ENCODE measurements at regions not wholly inside any gene's neighbourhood (a gene's known extent, or its start where the extent isn't known, plus 50 kb on each side); places are given as distances from the start of the nearest gene placed in this dataset.
"Not testable (repeated sequence)": the region's sequence is repeated elsewhere in the genome, so short reads cannot be mapped to it uniquely, and the experiment has no call there.

GRCh38 chr3:64792445-64792844 is 104.6 kb upstream of the ADAMTS9 start:
- no peak overlapping the region for H3K27ac Mint-ChIP-seq
- CTCF ChIA-PET, result no interaction called here

GRCh38 chr3:64789111-64789510 is 101.3 kb upstream of the ADAMTS9 start:
- intact Hi-C loops (cut with micrococcal nuclease), result no loop called here
- no peak for ATAC-seq
- Mint-ChIP-seq H3K36me3 (ENCODE audit: low read depth) (no peaks in the 10 kb centered on the region), H3K27ac (no peak overlapping the region), H3K4me3 (no peak overlapping the region), H3K27me3 (no peaks in the 10 kb centered on the region), H3K9me3 (peaks cover 5% of the 10 kb centered on the region), H3K4me1 (ENCODE audit: low read depth) (no peaks in the 10 kb centered on the region)
- no peak for DNase-seq
- CTCF ChIA-PET, result no interaction called here
- POLR2A ChIA-PET, result no interaction called here
- no peak for TF ChIP-seq CTCF (IDR thresholded peaks at IDR 0.05)

More at GRCh38 chr3:64792445-64792844, 104.6 kb upstream of the ADAMTS9 start:
- no peak for TF ChIP-seq CTCF (IDR thresholded peaks at IDR 0.05)
- Mint-ChIP-seq H3K4me1 (ENCODE audit: low read depth) (no peaks in the 10 kb centered on the region), H3K27me3 (no peaks in the 10 kb centered on the region), H3K36me3 (ENCODE audit: low read depth) (no peaks in the 10 kb centered on the region), H3K4me3 (no peak overlapping the region), H3K9me3 (peaks cover 4% of the 10 kb centered on the region)
- DNase-seq (no peak), ATAC-seq (no peak)
- intact Hi-C loops (cut with micrococcal nuclease), result no loop called here
- POLR2A ChIA-PET, result no interaction called here

GRCh38 chr3:64783200-64783599 is 95.4 kb upstream of the ADAMTS9 start:
- no peak for DNase-seq
- intact Hi-C loops (cut with micrococcal nuclease), result no loop called here
- Mint-ChIP-seq H3K36me3 (ENCODE audit: low read depth) (no peaks in the 10 kb centered on the region), H3K9me3 (peaks cover 21% of the 10 kb centered on the region), H3K27ac (no peak overlapping the region), H3K4me1 (ENCODE audit: low read depth) (no peaks in the 10 kb centered on the region), H3K27me3 (no peaks in the 10 kb centered on the region), H3K4me3 (no peak overlapping the region)
- ChIA-PET POLR2A (no interaction called here), CTCF (no interaction called here)
- no peak for ATAC-seq
- TF ChIP-seq CTCF (IDR thresholded peaks at IDR 0.05), result no peak

- ATAC-seq; H3K27ac Mint-ChIP-seq; H3K27me3 Mint-ChIP-seq; H3K4me1 Mint-ChIP-seq (ENCODE audit: low read depth); POLR2A ChIA-PET; intact Hi-C loops (cut with micrococcal nuclease); H3K36me3 Mint-ChIP-seq (ENCODE audit: low read depth); H3K4me3 Mint-ChIP-seq; DNase-seq: not testable (repeated sequence)
- H3K9me3 Mint-ChIP-seq, result peaks cover 24% of the 10 kb centered on the region
- CTCF ChIA-PET, result interaction anchor here (0.6 kb wide), 1 partner anchor 873 kb away, joined by 3 read pairs; no protein-coding TSS in a partner anchor
These were observed 93.1 kb upstream of the ADAMTS9 start for GRCh38 chr3:64780923-64781322.

GRCh38 chr3:64773137-64773536 is 85.3 kb upstream of the ADAMTS9 start:
- intact Hi-C loops (cut with micrococcal nuclease), result no loop called here
- ATAC-seq, result no peak

More at GRCh38 chr3:64773137-64773536, 85.3 kb upstream of the ADAMTS9 start:
- no peak for DNase-seq
- Mint-ChIP-seq H3K36me3 (ENCODE audit: low read depth) (no peaks in the 10 kb centered on the region), H3K27ac (no peak overlapping the region), H3K27me3 (no peaks in the 10 kb centered on the region), H3K4me3 (no peak overlapping the region), H3K9me3 (peaks cover 4% of the 10 kb centered on the region), H3K4me1 (ENCODE audit: low read depth) (no peaks in the 10 kb centered on the region)
- ChIA-PET CTCF (no interaction called here), POLR2A (no interaction called here)
- no peak for TF ChIP-seq CTCF (IDR thresholded peaks at IDR 0.05)
